ENCODE measurements at regions not wholly inside any gene's neighbourhood (a gene's known extent, or its start where the extent isn't known, plus 50 kb on each side); places are given as distances from the start of the nearest gene placed in this dataset.
"Not testable (repeated sequence)": the region's sequence is repeated elsewhere in the genome, so short reads cannot be mapped to it uniquely, and the experiment has no call there.

DNA sequence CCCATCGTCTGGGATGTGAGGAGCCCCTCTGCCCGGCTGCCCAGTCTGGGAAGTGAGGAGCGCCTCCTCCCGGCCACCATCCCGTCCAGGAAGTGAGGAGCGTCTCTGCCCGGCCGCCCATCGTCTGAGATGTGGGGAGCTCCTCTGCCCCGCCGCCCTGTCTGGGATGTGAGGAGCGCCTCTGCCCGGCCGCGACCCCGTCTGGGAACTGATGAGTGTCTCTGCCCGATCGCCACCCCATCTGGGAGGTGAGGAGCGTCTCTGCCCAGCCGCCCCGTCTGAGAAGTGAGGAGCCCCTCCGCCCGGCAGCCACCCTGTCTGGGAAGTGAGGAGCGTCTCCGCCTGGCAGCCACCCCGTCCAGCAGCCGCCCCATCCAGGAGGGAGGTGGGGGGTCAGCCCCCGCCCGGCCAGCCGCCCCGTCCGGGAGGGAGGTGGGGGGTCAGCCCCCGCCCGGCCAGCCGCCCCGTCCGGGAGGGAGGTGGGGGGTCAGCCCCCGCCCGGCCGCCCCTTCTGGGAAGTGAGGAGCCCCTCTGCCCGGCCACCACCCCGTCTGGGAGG is 705.8 kb downstream of the DTWD2 start:
- not testable (repeated sequence) for DNase-seq (ENCODE audit: low spot score)

DNA sequence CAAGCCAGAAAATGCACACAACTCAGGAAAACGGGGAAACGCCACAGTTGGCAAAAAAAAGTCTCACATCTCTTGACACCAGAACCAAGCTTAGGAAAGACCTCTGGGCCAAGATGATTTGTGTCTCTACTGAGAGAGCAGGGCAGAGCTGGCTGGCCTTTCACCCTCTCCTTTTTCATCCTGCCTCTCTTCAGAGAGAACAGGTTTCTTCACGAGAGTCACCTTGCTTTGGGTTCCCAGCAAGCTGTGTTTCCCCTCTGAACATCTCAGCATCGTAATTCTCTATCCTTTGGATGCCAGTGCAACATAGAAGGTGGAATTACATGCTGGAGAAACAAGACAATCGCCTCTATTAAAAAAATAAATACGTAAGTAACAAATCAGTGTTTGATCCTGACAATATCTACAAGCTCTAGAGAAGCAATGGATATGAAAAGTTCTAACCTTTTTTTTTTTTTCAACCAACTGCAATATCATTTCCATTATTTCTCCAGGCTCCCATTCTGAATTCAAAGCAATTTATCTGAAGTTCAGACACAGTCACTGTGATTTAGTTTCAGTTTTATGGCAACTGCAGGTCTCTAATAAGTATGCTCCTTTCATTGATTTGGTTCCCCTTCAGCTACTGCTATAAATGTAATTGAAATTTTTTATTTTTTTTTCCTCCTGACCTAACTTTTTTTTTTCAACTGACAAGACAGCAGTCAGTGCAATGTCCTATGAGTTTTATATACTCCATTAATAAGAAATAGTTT is 708.6 kb downstream of the DTWD2 start:
- DNase-seq (ENCODE audit: low spot score), result no peak

GRCh38 chr5:118270526-118270925 is 717.8 kb downstream of the DTWD2 start:
- no peak for DNase-seq (ENCODE audit: low spot score)

- DNase-seq (ENCODE audit: low spot score), result no peak
Observed at GRCh38 chr5:118258223-118258622, 730.1 kb downstream of the DTWD2 start.

DNA sequence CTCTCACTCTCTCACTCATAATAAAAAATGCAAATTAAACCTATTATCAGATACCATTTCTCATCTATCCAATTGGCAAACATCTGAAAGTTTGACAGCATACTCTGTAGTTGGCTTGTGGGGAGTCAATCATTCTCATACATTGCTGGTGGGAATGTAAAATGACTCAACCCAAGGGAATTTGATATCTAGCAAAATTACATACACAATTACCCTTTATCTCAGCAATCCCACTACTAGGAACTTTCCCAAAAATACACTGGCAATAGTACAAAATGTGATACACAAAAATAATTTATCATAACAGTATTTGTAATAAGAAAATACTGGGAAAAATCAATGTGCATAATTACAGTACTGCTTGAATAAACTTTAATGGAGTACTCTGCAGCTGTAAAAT is 731.3 kb downstream of the DTWD2 start:
- no peak for DNase-seq (ENCODE audit: low spot score)

DNA sequence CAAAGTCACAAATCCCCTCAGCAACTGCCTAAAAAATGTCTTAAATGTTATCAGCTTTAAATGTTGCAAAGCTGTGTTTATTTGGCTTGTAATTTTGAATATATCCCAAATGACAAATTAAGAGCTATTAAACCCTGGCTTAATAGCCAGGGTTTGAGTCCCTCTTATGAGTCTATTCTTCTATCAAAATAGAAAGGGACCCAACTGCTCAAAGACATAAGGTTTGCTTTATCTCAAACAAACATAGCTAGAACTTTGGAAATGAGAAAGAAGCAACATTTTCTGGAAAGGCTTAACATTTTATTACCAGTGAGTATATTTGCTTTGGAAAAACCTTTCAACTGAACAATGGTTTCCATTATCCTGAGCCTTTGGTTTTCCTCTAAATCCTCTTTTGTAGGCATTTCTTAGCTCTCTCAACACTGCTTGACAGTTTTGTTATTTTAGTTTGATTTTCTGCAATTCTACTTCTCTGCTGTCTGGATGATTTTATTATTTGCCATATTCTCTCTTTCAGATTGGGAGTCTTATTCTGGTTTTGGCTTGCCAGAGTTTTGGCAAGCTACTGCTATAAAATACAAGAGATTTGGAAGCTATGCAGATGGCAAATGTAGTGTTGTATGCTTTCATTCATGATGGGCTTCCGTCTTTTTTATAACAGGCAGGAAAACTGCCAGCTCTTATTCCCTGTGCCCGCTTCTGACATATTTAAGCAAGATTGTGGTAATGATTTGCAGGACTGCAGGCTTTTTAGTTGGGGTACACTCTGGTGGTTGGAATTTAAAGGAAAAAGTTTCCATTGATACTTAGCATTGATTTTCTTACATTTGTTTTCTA is 734.9 kb downstream of the DTWD2 start:
- no peak for DNase-seq (ENCODE audit: low spot score)

- no peak for DNase-seq (ENCODE audit: low spot score)
Observed at GRCh38 chr5:118249386-118249785, 739.0 kb downstream of the DTWD2 start.

GRCh38 chr5:118247458-118247857 is 740.9 kb downstream of the DTWD2 start:
- no peak for DNase-seq (ENCODE audit: low spot score)

DNA sequence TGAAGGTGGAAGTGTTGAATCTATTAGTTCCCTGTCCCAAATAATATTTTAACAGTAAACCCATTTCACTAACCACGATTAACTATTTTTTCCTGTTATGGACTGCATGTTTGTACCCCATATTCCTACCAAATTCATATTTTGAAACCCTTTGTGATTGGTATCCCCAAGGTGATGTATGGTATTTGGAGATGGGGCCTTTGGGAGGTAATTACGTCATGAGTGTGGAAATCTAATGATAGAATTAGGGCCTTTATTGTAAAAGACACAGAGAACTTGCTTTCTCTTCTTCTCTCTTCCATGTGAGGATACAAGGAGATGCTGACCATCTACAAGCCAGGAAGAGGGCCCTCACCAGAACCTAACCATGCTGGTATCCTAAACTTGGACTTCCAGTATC is 744.7 kb downstream of the DTWD2 start:
- DNase-seq (ENCODE audit: low spot score), result no peak

- DNase-seq (ENCODE audit: low spot score), result no peak
Observed at GRCh38 chr5:118243068-118243467, 745.3 kb downstream of the DTWD2 start.

DNA sequence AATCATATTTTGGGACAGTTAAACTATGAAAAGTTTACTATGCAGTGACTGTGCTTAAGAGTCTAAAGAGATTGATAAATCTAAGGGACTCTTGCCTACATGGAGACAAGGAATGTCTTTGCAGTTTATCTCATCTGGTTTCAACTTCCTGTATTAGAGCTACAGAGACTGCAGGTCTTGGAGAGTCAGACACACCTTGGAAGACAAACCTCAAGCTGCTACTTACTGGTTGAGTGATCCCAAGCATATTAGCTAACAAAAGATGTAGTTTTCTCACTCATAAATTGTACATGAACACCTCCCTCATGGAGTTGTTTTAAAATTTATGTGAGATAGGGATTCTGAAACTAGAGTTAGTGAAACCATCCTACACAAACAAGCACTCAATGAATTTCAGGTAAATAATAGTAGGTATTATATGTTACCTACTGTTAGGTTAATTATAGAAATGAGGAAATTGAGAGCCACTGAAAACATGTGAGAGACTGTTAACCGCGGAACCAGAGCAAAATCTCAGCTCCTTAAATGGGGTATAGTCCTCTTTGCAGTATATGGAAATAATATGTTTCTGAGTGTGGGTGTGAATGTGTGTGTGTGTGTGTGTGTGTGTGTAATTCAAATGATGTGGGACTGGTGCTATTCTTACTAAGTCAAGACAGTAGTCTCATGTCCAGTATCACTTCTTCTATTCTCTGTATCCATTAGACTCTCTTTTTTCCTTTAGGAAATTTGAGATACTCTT is 752.1 kb downstream of the DTWD2 start:
- no peak for DNase-seq (ENCODE audit: low spot score)

DNA sequence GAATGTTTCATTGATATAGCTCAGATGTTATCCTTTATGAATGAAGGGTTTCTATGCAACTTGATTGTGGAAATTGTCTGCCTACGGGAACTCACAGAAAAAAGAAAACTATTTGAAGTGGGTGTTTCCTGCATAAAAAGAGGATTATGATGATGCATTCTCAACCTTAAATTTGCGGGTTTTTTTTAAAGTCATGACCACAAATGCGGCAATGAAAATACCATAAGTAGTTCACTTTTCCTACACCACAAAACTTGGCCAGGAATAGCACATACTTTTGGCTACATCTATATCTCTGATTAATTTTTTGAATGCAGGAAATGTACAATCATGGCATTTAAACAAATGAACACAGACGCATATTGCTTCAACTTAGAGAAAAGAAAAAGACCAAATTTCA is 754.7 kb downstream of the DTWD2 start:
- no peak for DNase-seq (ENCODE audit: low spot score)

DNA sequence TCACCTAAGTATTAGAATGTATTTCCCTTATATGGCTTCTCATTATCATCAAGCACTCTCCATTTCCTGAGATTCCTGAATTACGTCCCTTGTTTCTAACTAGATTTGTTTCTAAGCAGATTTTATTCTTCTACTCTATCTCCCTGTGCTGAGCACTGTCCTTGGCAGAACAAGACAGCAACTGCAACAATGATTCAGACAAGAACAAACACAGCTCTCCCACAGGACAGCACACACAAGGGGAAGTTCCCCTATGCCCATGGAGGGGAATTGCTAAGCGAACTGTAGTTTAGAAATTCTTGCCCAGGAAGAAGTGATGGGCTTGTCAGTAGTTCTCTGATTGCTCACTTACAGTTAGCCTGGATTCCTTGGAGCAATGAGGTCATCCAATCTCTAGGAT is 759.9 kb downstream of the DTWD2 start:
- no peak for DNase-seq (ENCODE audit: low spot score)

DNA sequence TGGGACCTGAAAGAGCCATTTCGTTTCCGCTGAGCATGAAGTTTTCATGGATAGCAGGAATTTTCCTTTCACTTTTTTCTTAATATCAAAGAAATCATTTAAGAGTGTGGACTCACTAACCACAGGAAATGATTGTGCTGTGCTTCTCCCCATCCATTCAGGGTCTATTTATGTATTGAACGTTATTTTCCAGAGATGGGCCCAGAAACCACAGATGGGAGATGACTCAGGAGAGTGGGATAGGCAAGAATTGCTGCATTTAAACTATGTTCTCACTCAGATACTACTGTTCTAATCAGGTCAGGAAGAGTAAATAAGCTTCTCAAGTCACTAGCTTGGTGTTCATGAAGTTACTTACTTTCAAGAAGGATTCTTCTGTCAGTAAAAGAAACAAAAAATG is 763.8 kb downstream of the DTWD2 start:
- no peak for DNase-seq (ENCODE audit: low spot score)

- DNase-seq (ENCODE audit: low spot score), result no peak
Observed at GRCh38 chr5:118220556-118221195, 767.7 kb downstream of the DTWD2 start.

DNA sequence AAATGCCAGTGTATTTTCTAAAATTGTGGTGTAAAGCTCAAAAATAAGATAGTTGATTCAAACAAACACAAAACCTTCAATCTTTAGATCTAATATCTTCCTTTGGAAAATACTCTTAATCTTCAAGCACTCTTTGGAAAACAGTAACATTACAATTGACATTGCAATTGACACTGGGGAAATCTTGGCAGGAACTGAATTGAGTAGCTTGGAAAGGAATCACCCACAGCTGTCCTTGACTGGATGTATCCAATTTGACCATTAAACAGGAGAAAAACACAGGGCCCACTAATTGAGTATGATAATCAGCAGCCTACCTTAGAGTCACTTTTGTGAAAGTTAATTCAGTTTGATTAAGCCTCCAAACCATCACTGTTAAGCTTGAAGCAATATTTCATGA is 776.7 kb downstream of the DTWD2 start:
- DNase-seq (ENCODE audit: low spot score), result no peak

DNA sequence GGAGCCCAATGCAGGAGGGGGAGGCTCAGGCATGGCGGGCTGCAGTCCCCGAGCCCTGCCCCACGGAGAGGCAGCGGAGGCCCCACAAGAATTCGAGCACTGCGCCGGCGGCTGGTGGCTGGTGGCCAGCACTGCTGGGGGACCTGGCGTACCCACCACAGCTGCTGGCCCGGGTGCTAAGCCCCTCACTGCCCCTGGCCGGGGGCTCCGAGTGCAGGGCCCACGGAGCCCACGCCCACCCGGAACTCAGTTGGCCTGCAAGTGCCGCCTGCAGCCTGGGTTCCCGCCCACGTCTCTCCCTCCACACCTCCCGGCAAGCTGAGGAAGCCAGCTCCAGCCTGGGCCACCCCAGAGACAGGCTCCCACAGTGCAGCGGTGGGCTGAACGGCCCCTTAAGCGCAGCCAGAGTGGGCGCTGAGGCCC is 780.3 kb downstream of the DTWD2 start:
- no peak for DNase-seq (ENCODE audit: low spot score)

DNA sequence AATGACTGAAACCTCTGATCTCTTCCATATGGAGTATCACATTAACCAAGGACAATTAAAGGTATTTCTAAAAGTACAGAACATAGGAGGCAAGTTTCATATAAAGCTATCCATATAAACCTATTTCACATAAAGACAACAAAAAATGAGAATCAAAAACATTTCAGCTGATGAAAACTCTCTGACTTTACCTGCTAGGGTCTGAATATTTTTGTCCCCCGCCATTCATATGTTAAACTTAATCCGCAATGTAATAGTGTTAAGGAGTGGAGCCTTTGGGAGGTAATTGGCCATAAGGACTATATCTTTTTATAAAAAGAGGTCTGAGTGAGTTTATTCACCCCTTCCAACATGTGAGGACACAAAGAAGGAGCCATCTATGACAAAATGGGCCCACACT is 788.5 kb downstream of the DTWD2 start:
- no peak for DNase-seq (ENCODE audit: low spot score)

DNA sequence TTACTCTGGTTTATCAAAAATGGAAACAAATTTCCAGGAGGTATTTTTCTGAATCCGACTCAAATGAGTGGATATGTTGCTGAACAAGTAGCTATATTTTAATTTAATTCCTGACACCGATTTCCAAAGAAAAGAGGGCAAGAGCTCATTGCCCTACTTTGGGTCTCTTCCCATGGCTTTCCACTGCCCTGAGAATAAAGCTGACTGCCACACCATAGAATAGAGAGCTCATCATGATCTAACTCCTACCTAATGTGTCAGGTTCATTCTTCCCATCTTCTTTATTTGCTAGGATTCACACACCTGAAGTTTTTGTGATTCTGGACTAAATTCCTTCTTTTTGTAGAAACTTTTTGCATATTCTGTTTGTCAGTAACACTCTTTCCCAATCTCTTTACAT is 792.1 kb downstream of the DTWD2 start:
- DNase-seq (ENCODE audit: low spot score), result no peak

DNA sequence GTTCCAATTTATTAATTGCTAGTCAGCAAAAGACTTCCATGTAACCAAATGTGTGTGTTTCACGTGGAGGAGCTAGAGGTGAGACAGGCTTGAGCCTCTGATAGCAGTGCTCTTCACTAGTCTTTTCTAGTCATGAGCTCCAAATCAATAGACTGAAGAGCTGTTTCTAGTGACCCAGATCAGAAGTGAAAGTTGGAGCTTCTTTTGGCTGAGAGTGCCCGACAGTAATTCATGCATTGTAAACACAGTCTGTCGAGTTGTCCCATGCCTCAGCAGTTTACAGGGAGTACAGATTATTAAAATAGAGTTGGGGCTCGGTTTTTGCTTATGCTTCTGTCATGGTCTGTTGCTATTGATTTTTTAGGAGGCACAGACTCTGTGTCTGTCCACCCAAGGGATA is 793.1 kb downstream of the DTWD2 start:
- DNase-seq (ENCODE audit: low spot score), result no peak

GRCh38 chr5:118193194-118193905 is 795.0 kb downstream of the DTWD2 start:
- no peak for DNase-seq (ENCODE audit: low spot score)
